K562 (cell line): ENCODE measurements at regions not wholly inside any gene's neighbourhood (a gene's known extent, or its start where the extent isn't known, plus 50 kb on each side); places are given as distances from the start of the nearest gene placed in this dataset.

Source experiments
- ATAC-seq: fragments of 200-7000 bp; cut with Tn5 transposase; 3 replicates; pipeline ENCODE4 v1.9.1; 2020; ENCODE audit warnings: moderate library complexity
- BruUV-seq: library from RNA; stranded (reverse); fragments of 400-500 nt; replicated peaks from 2 replicates; lab custom pipeline; 2021; lab: Mats Ljungman, UMichigan
- CTCF ChIA-PET: fragments of 300-600 bp; formaldehyde crosslinking; extraction: SDS; loops from one replicate; lab custom pipeline; 2021; ENCODE audit warnings: low intra/inter-chr PET ratio; lab: Yijun Ruan, JAX
- POLR2A ChIA-PET: fragments of 300-600, 350-650 bp; sonication (Branson Sonifier 250); formaldehyde crosslinking; extraction: SDS; loops from one replicate; lab custom pipeline; 2021; ENCODE audit warnings: antibody characterized with exemption, inconsistent platforms; lab: Yijun Ruan, JAX
- DNase-seq, 4 experiments: peaks; one replicate each; pipeline versions ENCODE4 v3.0.0 to v3.0.0-alpha.2; 2011 to 2018; ENCODE audit warnings: low spot score in 3 of 4, mixed read lengths in 3 of 4; ENCODE audit errors: extremely low read depth in 1 of 4
- FAIRE-seq: peaks from 2 replicates; lab custom pipeline; 2011; peaks lifted over from hg19 to GRCh38; lab: Jason Lieb, UNC
- H2AFZ ChIP-seq: 2 replicates; pipeline ENCODE4 v1.6.0; 2011; ENCODE audit warnings: low read depth, low read length, control low read depth, inconsistent platforms
- H3K27ac ChIP-seq: fragments of 200-600 bp; 3 replicates; pipeline ENCODE4 v1.8.0; 2011; ENCODE audit warnings: low read depth, mild to moderate bottlenecking, control low read depth, inconsistent platforms, low read length, moderate library complexity, mixed read lengths; ENCODE audit errors: extremely low read depth
- H3K27me3 ChIP-seq, 2 experiments: fragments of 300-600 bp in 1 of 2; 2 replicates in 1 of 2; 3 replicates in 1 of 2; pipeline versions ENCODE4 v1.6.0 to v1.8.0; 2011; ENCODE audit warnings: inconsistent platforms in 2 of 2, low read length in 2 of 2, mild to moderate bottlenecking in 1 of 2, mixed read lengths in 1 of 2, moderate library complexity in 1 of 2; ENCODE audit not compliant: control insufficient read depth in 2 of 2, insufficient read depth in 2 of 2
- H3K36me3 ChIP-seq: fragments of 300-600 bp; 3 replicates; pipeline ENCODE4 v1.8.0; 2011; ENCODE audit warnings: mild to moderate bottlenecking, low read length, inconsistent platforms; ENCODE audit not compliant: control insufficient read depth, insufficient read depth
- H3K4me1 ChIP-seq, 2 experiments: fragments of 200-600 bp in 1 of 2; replicated peaks in 1 of 2; 2 replicates in 1 of 2; 3 replicates in 1 of 2; pipeline versions ENCODE4 v1.5.1 to v1.8.0; 2011; ENCODE audit warnings: inconsistent platforms in 2 of 2, low read length in 2 of 2, mild to moderate bottlenecking in 1 of 2, mixed read lengths in 1 of 2, moderate library complexity in 1 of 2; ENCODE audit not compliant: control insufficient read depth in 2 of 2, insufficient read depth in 2 of 2
- H3K4me2 ChIP-seq: 2 replicates; pipeline ENCODE4 v1.6.1; 2011; ENCODE audit warnings: low read length, control low read depth, inconsistent platforms, mixed read lengths; ENCODE audit not compliant: insufficient read depth
- H3K4me3 ChIP-seq: fragments of 200-600 bp; sonication (generic), shearing (Covaris generic); 2 replicates; pipeline ENCODE4 v1.5.1; 2016; ENCODE audit warnings: control low read depth, inconsistent platforms
- H3K79me2 ChIP-seq: fragments of 200-600 bp; 3 replicates; pipeline ENCODE4 v1.8.0; 2011; ENCODE audit warnings: low read length, inconsistent platforms; ENCODE audit not compliant: control insufficient read depth, insufficient read depth
- H3K9ac ChIP-seq, 2 experiments: 2 replicates each; pipeline versions ENCODE4 v1.6.0 to v1.6.1; 2011; ENCODE audit warnings: low read depth in 2 of 2, low read length in 2 of 2, control low read depth in 1 of 2, inconsistent platforms in 1 of 2, mild to moderate bottlenecking in 1 of 2, mixed read lengths in 1 of 2; ENCODE audit not compliant: insufficient read depth in 1 of 2
- H3K9me1 ChIP-seq: one replicate; pipeline ENCODE4 v1.6.0; 2011; ENCODE audit warnings: inconsistent platforms, mild to moderate bottlenecking, low read length, moderate library complexity; ENCODE audit not compliant: control insufficient read depth, insufficient read depth
- H3K9me3 ChIP-seq: replicated peaks from 2 replicates; pipeline ENCODE4 v1.5.1; 2011; ENCODE audit warnings: low read depth, low read length, inconsistent platforms; ENCODE audit not compliant: control insufficient read depth, insufficient read depth
- H4K20me1 ChIP-seq: replicated peaks from 2 replicates; pipeline ENCODE4 v1.6.1; 2011; ENCODE audit warnings: low read length, inconsistent platforms, mixed read lengths; ENCODE audit not compliant: control insufficient read depth, insufficient read depth
- ARID2 ChIP-seq: fragments of 450-650 bp; IDR thresholded peaks from 2 replicates; pipeline ENCODE4 v1.6.1; 2017; ENCODE audit warnings: antibody characterized with exemption, mild to moderate bottlenecking
- CBFA2T2 ChIP-seq: fragments of 450-650 bp; conservative IDR thresholded peaks from 2 replicates; pipeline ENCODE4 v1.6.1; 2017; ENCODE audit warnings: mild to moderate bottlenecking
- CXXC5 ChIP-seq: fragments of 250-450 bp; sonication (Bioruptor Pico); IDR thresholded peaks from 2 replicates; pipeline ENCODE4 v1.8.0; 2022; ENCODE audit warnings: inconsistent platforms, mild to moderate bottlenecking, moderate library complexity
- JUNB ChIP-seq: fragments of 450-650 bp; formaldehyde crosslinking; conservative IDR thresholded peaks from 2 replicates; pipeline ENCODE4 v1.4.0; 2020; ENCODE audit warnings: mild to moderate bottlenecking
- L3MBTL2 ChIP-seq: fragments of 450-650 bp; IDR thresholded peaks from 2 replicates; pipeline ENCODE4 v1.6.1; 2016; ENCODE audit warnings: mild to moderate bottlenecking, moderate library complexity
- MTF1 ChIP-seq: fragments of 250-450 bp; sonication (Bioruptor Pico); IDR thresholded peaks from 2 replicates; pipeline ENCODE4 v1.9.0; 2021; ENCODE audit warnings: moderate library complexity, mild to moderate bottlenecking, inconsistent platforms, borderline replicate concordance
- NR2C1 ChIP-seq, 2 experiments: fragments of 450-650 bp; IDR thresholded peaks; 2 replicates each; pipeline ENCODE4 v1.6.1; 2017; ENCODE audit warnings: mild to moderate bottlenecking in 2 of 2, antibody characterized with exemption in 1 of 2, inconsistent platforms in 1 of 2, missing compliant biosample characterization in 1 of 2, missing genetic modification characterization in 1 of 2
- PHF8 ChIP-seq: fragments of 200-600 bp; sonication (generic); IDR thresholded peaks from 2 replicates; pipeline ENCODE4 v1.6.1; 2012; ENCODE audit warnings: mixed run types, mild to moderate bottlenecking, inconsistent platforms, low read length, moderate library complexity, borderline replicate concordance
- SMARCE1 ChIP-seq: fragments of 450-650 bp; IDR thresholded peaks from 2 replicates; pipeline ENCODE4 v1.7.1; 2016; ENCODE audit warnings: mild to moderate bottlenecking
- SRSF7 ChIP-seq: fragments of 200-400 bp; formaldehyde crosslinking; optimal IDR thresholded peaks from 2 replicates; pipeline ENCODE3; 2017; ENCODE audit warnings: mild to moderate bottlenecking, low read depth, low read length
- WGBS: fragments of 100-300 bp; shearing (Covaris generic); methylation state at CpG from one replicate; pipeline ENCODE4 v1.1.6; 2016; ENCODE audit warnings: low coverage, mixed read lengths; ENCODE audit not compliant: insufficient coverage; ENCODE audit errors: missing lambda C conversion rate; 5-methylcytosine and 5-hydroxymethylcytosine counted together
- in situ Hi-C: fragments of 300-500 bp; cut with MboI; formaldehyde crosslinking; loops from 4 replicates; pipeline ENCODE4 v1.15.0; 2018; ENCODE audit warnings: inconsistent platforms, mixed read lengths
- intact Hi-C: fragments of 100-400 bp; cut with micrococcal nuclease; formaldehyde crosslinking; loops from 2 replicates; pipeline ENCODE4 v1.14.2; 2022
- TF ChIP-seq, protein P1 (sequence below), 3 experiments: IDR thresholded peaks in 2 of 3; conservative IDR thresholded peaks in 1 of 3; 2 replicates each; pipeline ENCODE4 v1.5.1; 2011 to 2012; ENCODE audit warnings: low read length in 3 of 3, mild to moderate bottlenecking in 3 of 3, control low read depth in 2 of 3, improper control_type of control experiment in 1 of 3, inconsistent platforms in 1 of 3, low read depth in 1 of 3, mixed read lengths in 1 of 3, moderate library complexity in 1 of 3; ENCODE audit not compliant: insufficient read depth in 2 of 3

- Histone ChIP-seq H3K36me3 (no peaks in the 10 kb centered on the region), H3K79me2 (no peaks in the 10 kb centered on the region), H3K27ac (no peak overlapping the region), H2AFZ (no peak overlapping the region), H4K20me1 (no peaks in the 10 kb centered on the region), H3K27me3 (no peaks in the 10 kb centered on the region), H3K4me3 (no peak overlapping the region), H3K9me1 (no peaks in the 10 kb centered on the region), H3K9ac (no peak overlapping the region), H3K4me1 (no peaks in the 10 kb centered on the region), H3K4me2 (no peak overlapping the region), H3K9me3 (0 out of 2 replicates have a peak, but pooled peaks cover 2% of the 10 kb centered on the region)
- ATAC-seq (no peak), FAIRE-seq (no peak), DNase-seq (no peak)
- WGBS = 0% methylated on average over 2 of the region's 2 CpGs
- in situ Hi-C loops = no loop called here
- CTCF ChIA-PET = no interaction called here
- no TSS peak for BruUV-seq
- TF ChIP-seq ARID2 (no peak), JUNB (CRISPR knock-in tag) (no peak), CBFA2T2 (no peak), SRSF7 (no peak), MTF1 (no peak), PHF8 (no peak), SMARCE1 (no peak)
- POLR2A ChIA-PET = no interaction called here
- intact Hi-C loops = no loop called here
Measured at GRCh38 chr12:125772403-125772802, 707.2 kb downstream of the AACS start.

GRCh38 chr12:125773033-125773640, 707.9 kb downstream of the AACS start:
- ATAC-seq = peak; percentile 71
- in situ Hi-C loops (no loop called here), intact Hi-C loops (no loop called here)
- H3K27me3 ChIP-seq = no peaks in the 10 kb centered on the region
- H3K27ac ChIP-seq = no peak overlapping the region
- H3K4me1 ChIP-seq = no peaks in the 10 kb centered on the region
- H3K9ac ChIP-seq = no peak overlapping the region
- H3K9me1 ChIP-seq = no peaks in the 10 kb centered on the region
- H3K36me3 ChIP-seq = no peaks in the 10 kb centered on the region
- FAIRE-seq = no peak
- CTCF ChIA-PET = no interaction called here
- BruUV-seq = no TSS peak
- H3K4me2 ChIP-seq = no peak overlapping the region
- POLR2A ChIA-PET = no interaction called here
- DNase-seq = peak; percentile 37 to 57 (median 50)
- H2AFZ ChIP-seq = no peak overlapping the region
- no peaks in the 10 kb centered on the region for H4K20me1 ChIP-seq
- 0% methylated on average over 14 of the region's 14 CpGs for WGBS
- H3K4me3 ChIP-seq = no peak overlapping the region
- H3K9me3 ChIP-seq = 0 out of 2 replicates have a peak, but pooled peaks cover 2% of the 10 kb centered on the region
- no peaks in the 10 kb centered on the region for H3K79me2 ChIP-seq
- TF ChIP-seq, protein P1, sequence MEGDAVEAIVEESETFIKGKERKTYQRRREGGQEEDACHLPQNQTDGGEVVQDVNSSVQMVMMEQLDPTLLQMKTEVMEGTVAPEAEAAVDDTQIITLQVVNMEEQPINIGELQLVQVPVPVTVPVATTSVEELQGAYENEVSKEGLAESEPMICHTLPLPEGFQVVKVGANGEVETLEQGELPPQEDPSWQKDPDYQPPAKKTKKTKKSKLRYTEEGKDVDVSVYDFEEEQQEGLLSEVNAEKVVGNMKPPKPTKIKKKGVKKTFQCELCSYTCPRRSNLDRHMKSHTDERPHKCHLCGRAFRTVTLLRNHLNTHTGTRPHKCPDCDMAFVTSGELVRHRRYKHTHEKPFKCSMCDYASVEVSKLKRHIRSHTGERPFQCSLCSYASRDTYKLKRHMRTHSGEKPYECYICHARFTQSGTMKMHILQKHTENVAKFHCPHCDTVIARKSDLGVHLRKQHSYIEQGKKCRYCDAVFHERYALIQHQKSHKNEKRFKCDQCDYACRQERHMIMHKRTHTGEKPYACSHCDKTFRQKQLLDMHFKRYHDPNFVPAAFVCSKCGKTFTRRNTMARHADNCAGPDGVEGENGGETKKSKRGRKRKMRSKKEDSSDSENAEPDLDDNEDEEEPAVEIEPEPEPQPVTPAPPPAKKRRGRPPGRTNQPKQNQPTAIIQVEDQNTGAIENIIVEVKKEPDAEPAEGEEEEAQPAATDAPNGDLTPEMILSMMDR (IDR thresholded peaks at IDR 0.05 in 2 of 3, conservative IDR thresholded peaks at IDR 0.05 in 1 of 3; ENCODE audit: insufficient read depth in 2 of 3, low read depth in 1 of 3, low read length in 3 of 3) = peak in 2 of 3 experiments; percentile 35 to 47; a peak in 2 of 6 replicates
- TF ChIP-seq CXXC5 (CRISPR knock-in tag) (0 out of 2 replicates have a peak, but pooled peaks have one; percentile 26), NR2C1 (IDR thresholded peaks at IDR 0.05) (no peak), NR2C1 (tag; IDR thresholded peaks at IDR 0.05) (no peak), L3MBTL2 (peak; percentile 79)
